ENCODE measurements at regions not wholly inside any gene's neighbourhood (a gene's known extent, or its start where the extent isn't known, plus 50 kb on each side); places are given as distances from the start of the nearest gene placed in this dataset.
"Not testable (repeated sequence)": the region's sequence is repeated elsewhere in the genome, so short reads cannot be mapped to it uniquely, and the experiment has no call there.

GRCh38 chr13:50131920-50132903 is 117.0 kb downstream of the KCNRG start:
- DNase-seq, result peak; percentile 37 to 38

- DNase-seq, result no peak
Measured at GRCh38 chr13:50132904-50133357, 117.7 kb downstream of the KCNRG start.

- no peak for DNase-seq
Measured at GRCh38 chr13:50133358-50133953, 118.2 kb downstream of the KCNRG start.

- DNase-seq, result no peak
Measured at GRCh38 chr13:50136226-50136625, 121.0 kb downstream of the KCNRG start.

GRCh38 chr13:50136678-50137077 is 121.4 kb downstream of the KCNRG start:
- DNase-seq, result no peak

GRCh38 chr13:50139435-50139934 is 124.2 kb downstream of the KCNRG start:
- DNase-seq, result not testable (repeated sequence)

GRCh38 chr13:50140153-50140552 is 124.9 kb downstream of the KCNRG start:
- no peak for DNase-seq

- no peak for DNase-seq
Measured at GRCh38 chr13:50140581-50141374, 125.5 kb downstream of the KCNRG start.

- no peak for DNase-seq
Measured at GRCh38 chr13:50141375-50141975, 126.2 kb downstream of the KCNRG start.

GRCh38 chr13:50144246-50145160 is 129.3 kb downstream of the KCNRG start:
- DNase-seq, result no peak

- DNase-seq, result no peak
Measured at GRCh38 chr13:50149214-50149613, 134.0 kb downstream of the KCNRG start.

- DNase-seq, result no peak
Measured at GRCh38 chr13:50149932-50150331, 134.7 kb downstream of the KCNRG start.

- DNase-seq, result no peak
Measured at GRCh38 chr13:50152224-50152623, 137.0 kb downstream of the KCNRG start.

GRCh38 chr13:50152655-50153309 is 137.5 kb downstream of the KCNRG start:
- no peak for DNase-seq

- DNase-seq, result no peak
Measured at GRCh38 chr13:50153401-50153800, 138.2 kb downstream of the KCNRG start.

- DNase-seq, result no peak
Measured at GRCh38 chr13:50153876-50154275, 138.6 kb downstream of the KCNRG start.

GRCh38 chr13:50154697-50155096 is 139.5 kb downstream of the KCNRG start:
- no peak for DNase-seq

- DNase-seq, result no peak
Measured at GRCh38 chr13:50156140-50156539, 140.9 kb downstream of the KCNRG start.

- no peak for DNase-seq
Measured at GRCh38 chr13:50156561-50157127, 141.4 kb downstream of the KCNRG start.

GRCh38 chr13:50158385-50159165 is 143.3 kb downstream of the KCNRG start:
- no peak for DNase-seq
